ENCODE measurements at regions not wholly inside any gene's neighbourhood (a gene's known extent, or its start where the extent isn't known, plus 50 kb on each side); places are given as distances from the start of the nearest gene placed in this dataset.

DNA sequence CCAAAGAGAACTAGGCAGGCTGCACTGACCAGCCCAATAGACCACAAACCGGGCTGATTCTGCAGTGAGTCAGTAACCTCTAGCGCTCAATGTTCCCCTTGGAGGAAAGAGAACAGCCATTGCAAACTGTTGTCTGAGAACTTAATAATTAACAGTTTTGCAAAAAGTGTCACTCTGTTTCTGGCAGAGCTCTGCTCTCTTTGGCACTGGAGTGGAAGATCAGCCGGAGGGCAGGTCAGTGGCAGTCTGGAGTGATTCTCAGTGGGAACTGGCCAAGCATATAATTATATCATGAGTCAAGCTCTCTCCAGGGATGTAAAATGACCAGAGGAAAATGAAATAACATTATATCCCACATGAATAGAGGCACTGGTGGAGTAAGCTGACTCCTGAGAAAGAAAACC is 238.3 kb downstream of the HLX start:
- Mint-ChIP-seq H3K4me3 (ENCODE audit: unreplicated experiment) (no peak overlapping the region), H3K4me1 (ENCODE audit: low read depth, unreplicated experiment) (no peaks in the 10 kb centered on the region), H3K27me3 (ENCODE audit: insufficient read depth, unreplicated experiment) (peaks cover 5% of the 10 kb centered on the region), H3K9me3 (ENCODE audit: unreplicated experiment) (no peaks in the 10 kb centered on the region), H3K36me3 (ENCODE audit: insufficient read depth, unreplicated experiment) (no peaks in the 10 kb centered on the region), H3K27ac (ENCODE audit: unreplicated experiment) (no peak overlapping the region)
- intact Hi-C loops (cut with micrococcal nuclease; ENCODE audit: unreplicated experiment) = no loop called here
- DNase-seq = no peak
- ChIA-PET CTCF (no interaction called here), POLR2A (no interaction called here)
- H3K27me3 ChIP-seq (replicated peaks; ENCODE audit: control insufficient read depth, insufficient read depth, low read length) = no peaks in the 10 kb centered on the region
- no peak overlapping the region for H3K4me3 ChIP-seq (ENCODE audit: low read depth, low read length)
- H3K4me1 ChIP-seq = no peaks in the 10 kb centered on the region
- no TSS peak for BruUV-seq (replicated peaks)
- TF ChIP-seq CTCF (IDR thresholded peaks at IDR 0.05; ENCODE audit: insufficient read depth in 1 of 2, low read depth in 1 of 2, low read length in 1 of 2, severe bottlenecking in 1 of 2, unreplicated experiment in 1 of 2) = no peak
- no peaks in the 10 kb centered on the region for H3K36me3 ChIP-seq (ENCODE audit: control insufficient read depth, insufficient read depth, low read length)
- H3K9me3 ChIP-seq = no peaks in the 10 kb centered on the region

GRCh38 chr1:221118176-221118937 is 239.1 kb downstream of the HLX start:
- H3K4me3 Mint-ChIP-seq (ENCODE audit: unreplicated experiment) = no peak overlapping the region
- H3K27me3 Mint-ChIP-seq (ENCODE audit: insufficient read depth, unreplicated experiment) = peaks cover 5% of the 10 kb centered on the region
- H3K9me3 Mint-ChIP-seq (ENCODE audit: unreplicated experiment) = no peaks in the 10 kb centered on the region
- no peaks in the 10 kb centered on the region for H3K4me1 ChIP-seq
- no peak for DNase-seq
- intact Hi-C loops (cut with micrococcal nuclease; ENCODE audit: unreplicated experiment) = no loop called here
- no peaks in the 10 kb centered on the region for H3K36me3 ChIP-seq (ENCODE audit: control insufficient read depth, insufficient read depth, low read length)
- no peaks in the 10 kb centered on the region for H3K9me3 ChIP-seq
- no peak overlapping the region for H3K4me3 ChIP-seq (ENCODE audit: low read depth, low read length)
- no peak overlapping the region for H3K27ac Mint-ChIP-seq (ENCODE audit: unreplicated experiment)
- ChIA-PET POLR2A (no interaction called here), CTCF (no interaction called here)
- no peaks in the 10 kb centered on the region for H3K27me3 ChIP-seq (replicated peaks; ENCODE audit: control insufficient read depth, insufficient read depth, low read length)
- BruUV-seq (replicated peaks) = no TSS peak
- H3K4me1 Mint-ChIP-seq (ENCODE audit: low read depth, unreplicated experiment) = no peaks in the 10 kb centered on the region
- no peak for TF ChIP-seq CTCF (IDR thresholded peaks at IDR 0.05; ENCODE audit: insufficient read depth in 1 of 2, low read depth in 1 of 2, low read length in 1 of 2, severe bottlenecking in 1 of 2, unreplicated experiment in 1 of 2)
- H3K36me3 Mint-ChIP-seq (ENCODE audit: insufficient read depth, unreplicated experiment) = no peaks in the 10 kb centered on the region

DNA sequence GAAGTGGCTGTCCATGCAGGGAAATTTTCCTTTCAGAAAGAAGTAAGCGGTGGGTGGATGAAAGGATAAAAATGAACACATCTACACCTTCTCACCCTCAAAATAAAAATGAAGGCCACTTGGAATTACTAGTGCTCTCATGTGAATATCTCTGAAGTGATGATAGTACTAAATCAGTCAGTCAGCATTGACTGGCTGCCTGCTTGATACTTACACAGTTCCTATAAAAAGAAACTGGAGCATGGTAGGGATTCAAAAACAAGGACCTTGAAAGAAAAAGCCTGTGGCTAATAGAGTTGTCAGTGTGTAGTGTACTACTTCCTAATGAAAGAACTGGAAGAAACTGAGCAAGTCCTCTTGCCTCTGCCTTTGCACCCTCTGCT is 239.7 kb downstream of the HLX start:
- Histone ChIP-seq H3K36me3 (ENCODE audit: control insufficient read depth, insufficient read depth, low read length) (no peaks in the 10 kb centered on the region), H3K9me3 (no peaks in the 10 kb centered on the region), H3K4me1 (no peaks in the 10 kb centered on the region), H3K4me3 (ENCODE audit: low read depth, low read length) (no peak overlapping the region), H3K27me3 (replicated peaks; ENCODE audit: control insufficient read depth, insufficient read depth, low read length) (no peaks in the 10 kb centered on the region)
- Mint-ChIP-seq H3K27ac (ENCODE audit: unreplicated experiment) (no peak overlapping the region), H3K4me1 (ENCODE audit: low read depth, unreplicated experiment) (no peaks in the 10 kb centered on the region), H3K4me3 (ENCODE audit: unreplicated experiment) (no peak overlapping the region), H3K36me3 (ENCODE audit: insufficient read depth, unreplicated experiment) (no peaks in the 10 kb centered on the region), H3K9me3 (ENCODE audit: unreplicated experiment) (no peaks in the 10 kb centered on the region), H3K27me3 (ENCODE audit: insufficient read depth, unreplicated experiment) (peaks cover 5% of the 10 kb centered on the region)
- BruUV-seq (replicated peaks) = no TSS peak
- ChIA-PET CTCF (no interaction called here), POLR2A (no interaction called here)
- no peak for TF ChIP-seq CTCF (IDR thresholded peaks at IDR 0.05; ENCODE audit: insufficient read depth in 1 of 2, low read depth in 1 of 2, low read length in 1 of 2, severe bottlenecking in 1 of 2, unreplicated experiment in 1 of 2)
- intact Hi-C loops (cut with micrococcal nuclease; ENCODE audit: unreplicated experiment) = no loop called here
- DNase-seq = no peak

Measured in Caco-2 (cell line).